Vagina (tissue), 2 donors: ENCODE measurements at regions not wholly inside any gene's neighbourhood (a gene's known extent, or its start where the extent isn't known, plus 50 kb on each side); places are given as distances from the start of the nearest gene placed in this dataset.
"Not testable (repeated sequence)": the region's sequence is repeated elsewhere in the genome, so short reads cannot be mapped to it uniquely, and the experiment has no call there.

Experiments
- DNase-seq, 2 donors: peaks; one replicate each; pipeline ENCODE4 v3.0.0-alpha.2; 2017; ENCODE audit errors: extremely low spot score in 2 of 2
- H3K27ac ChIP-seq: fragments of 200-600 bp; sonication (generic); one replicate; pipeline ENCODE4 v1.5.1; 2019
- H3K27me3 ChIP-seq: fragments of 200-600 bp; sonication (generic); one replicate; pipeline ENCODE4 v1.5.1; 2019
- H3K36me3 ChIP-seq, 2 donors: fragments of 200-600 bp; sonication (generic); one replicate each; pipeline ENCODE4 v1.5.1; 2017 to 2019
- H3K4me1 ChIP-seq: fragments of 200-600 bp; sonication (generic); one replicate; pipeline ENCODE4 v1.5.1; 2019
- H3K4me3 ChIP-seq, 2 donors: fragments of 200-600 bp; sonication (generic); 1 replicate in 1 of 2; 2 replicates in 1 of 2; pipeline ENCODE4 v1.5.1; 2016 to 2019
- H3K9me3 ChIP-seq: fragments of 200-600 bp; sonication (generic); one replicate; pipeline ENCODE4 v1.5.1; 2019
- POLR2A ChIP-seq, 2 donors: fragments of 450-650 bp; IDR thresholded peaks; one replicate each; pipeline ENCODE4 v1.6.1; 2017; ENCODE audit warnings: antibody characterized with exemption in 2 of 2, mild to moderate bottlenecking in 2 of 2, moderate library complexity in 2 of 2
- POLR2AphosphoS5 ChIP-seq, 2 donors: sonication (generic); formaldehyde crosslinking; IDR thresholded peaks; one replicate each; pipeline ENCODE4 v1.9.0; 2017; ENCODE audit warnings: antibody characterized with exemption in 2 of 2, mild to moderate bottlenecking in 2 of 2, low read depth in 1 of 2; ENCODE audit not compliant: insufficient read depth in 1 of 2
- intact Hi-C: fragments of 100-400 bp; cut with DNase I; formaldehyde crosslinking; loops from one replicate; pipeline ENCODE4 v1.15.1; 2023
- TF ChIP-seq, protein P1 (sequence below), 3 experiments: fragments of 450-650 bp in 2 of 3; fragments of 200-600 bp in 1 of 3; sonication (generic) in 1 of 3; IDR thresholded peaks; one replicate each; pipeline ENCODE4 v1.5.1; 2017 to 2019; ENCODE audit warnings: antibody characterized with exemption in 3 of 3, mild to moderate bottlenecking in 2 of 3, moderate library complexity in 2 of 3

DNA sequence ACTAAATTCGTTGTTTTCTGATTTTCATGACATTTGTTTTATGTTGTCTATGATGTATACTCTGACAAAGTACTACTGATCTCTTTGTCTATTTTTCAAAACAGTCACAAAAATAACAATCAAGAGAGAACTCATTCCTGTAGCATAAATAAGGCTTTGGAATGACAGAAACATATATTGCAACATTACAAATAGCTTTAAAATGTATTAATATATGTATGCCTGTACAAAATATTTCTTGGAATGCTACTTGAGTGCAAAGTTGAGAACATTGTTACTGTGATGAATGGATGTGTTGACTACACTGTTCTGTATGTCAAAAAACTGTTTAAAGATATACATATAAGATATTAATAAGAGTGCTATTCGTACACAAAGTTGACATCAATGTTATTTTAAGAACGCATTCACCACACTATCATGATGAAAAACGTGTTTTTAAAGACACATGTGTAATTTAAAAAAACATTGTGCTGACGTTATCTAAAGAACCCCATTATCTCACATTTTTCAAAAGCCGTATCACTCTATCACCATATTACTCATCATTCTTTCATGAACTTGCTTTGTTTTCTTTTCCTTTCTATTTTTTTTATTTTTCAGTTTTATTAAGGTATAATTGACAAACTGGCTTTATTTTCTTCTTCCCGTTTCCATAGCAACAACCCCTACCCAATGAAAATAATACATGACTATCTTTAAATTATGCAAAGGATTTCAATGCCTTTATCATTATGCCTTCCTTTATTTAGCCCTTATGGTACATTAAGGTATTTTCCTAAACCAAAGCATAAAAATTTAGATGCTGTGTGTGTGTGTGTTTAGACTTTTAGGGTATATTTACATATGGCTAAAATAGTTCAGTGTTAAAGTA is 918.8 kb downstream of the SLITRK1 start:
- TF ChIP-seq, protein P1, sequence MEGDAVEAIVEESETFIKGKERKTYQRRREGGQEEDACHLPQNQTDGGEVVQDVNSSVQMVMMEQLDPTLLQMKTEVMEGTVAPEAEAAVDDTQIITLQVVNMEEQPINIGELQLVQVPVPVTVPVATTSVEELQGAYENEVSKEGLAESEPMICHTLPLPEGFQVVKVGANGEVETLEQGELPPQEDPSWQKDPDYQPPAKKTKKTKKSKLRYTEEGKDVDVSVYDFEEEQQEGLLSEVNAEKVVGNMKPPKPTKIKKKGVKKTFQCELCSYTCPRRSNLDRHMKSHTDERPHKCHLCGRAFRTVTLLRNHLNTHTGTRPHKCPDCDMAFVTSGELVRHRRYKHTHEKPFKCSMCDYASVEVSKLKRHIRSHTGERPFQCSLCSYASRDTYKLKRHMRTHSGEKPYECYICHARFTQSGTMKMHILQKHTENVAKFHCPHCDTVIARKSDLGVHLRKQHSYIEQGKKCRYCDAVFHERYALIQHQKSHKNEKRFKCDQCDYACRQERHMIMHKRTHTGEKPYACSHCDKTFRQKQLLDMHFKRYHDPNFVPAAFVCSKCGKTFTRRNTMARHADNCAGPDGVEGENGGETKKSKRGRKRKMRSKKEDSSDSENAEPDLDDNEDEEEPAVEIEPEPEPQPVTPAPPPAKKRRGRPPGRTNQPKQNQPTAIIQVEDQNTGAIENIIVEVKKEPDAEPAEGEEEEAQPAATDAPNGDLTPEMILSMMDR (IDR thresholded peaks at IDR 0.05): no peak
- Histone ChIP-seq H3K4me3 (no peak overlapping the region), H3K27me3 (no peaks in the 10 kb centered on the region), H3K4me1 (no peaks in the 10 kb centered on the region), H3K27ac (no peak overlapping the region), H3K9me3 (no peaks in the 10 kb centered on the region), H3K36me3 (no peaks in the 10 kb centered on the region)
- intact Hi-C loops: no loop called here
- DNase-seq: no peak

DNA sequence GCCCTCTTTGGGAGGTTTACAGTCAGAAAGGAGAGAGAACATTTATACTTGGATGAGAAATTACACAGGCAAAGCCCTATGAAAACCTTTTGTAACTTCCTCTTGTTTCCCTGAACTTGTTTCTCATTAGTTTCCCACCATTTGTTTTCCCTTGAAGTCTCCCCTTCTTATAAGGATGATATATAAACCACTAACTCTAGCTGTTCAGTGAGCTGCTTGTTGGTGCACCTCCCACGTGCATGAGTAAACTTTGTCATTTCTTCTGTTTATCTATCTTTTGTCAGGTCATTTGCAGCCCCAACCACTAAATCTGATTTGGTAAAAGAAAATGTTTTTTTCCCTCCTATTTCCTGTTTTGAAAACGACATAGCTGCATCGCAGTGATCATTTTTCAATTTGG is 919.9 kb downstream of the SLITRK1 start:
- H3K27ac ChIP-seq: no peak overlapping the region
- no peak for TF ChIP-seq POLR2A (IDR thresholded peaks at IDR 0.05)
- TF ChIP-seq, protein P1 (IDR thresholded peaks at IDR 0.05): no peak
- no peak for TF ChIP-seq POLR2AphosphoS5 (IDR thresholded peaks at IDR 0.05; ENCODE audit: insufficient read depth in 1 of 2, low read depth in 1 of 2)
- H3K36me3 ChIP-seq: no peaks in the 10 kb centered on the region
- H3K9me3 ChIP-seq: no peaks in the 10 kb centered on the region
- no peaks in the 10 kb centered on the region for H3K4me1 ChIP-seq
- no peak overlapping the region for H3K4me3 ChIP-seq
- H3K27me3 ChIP-seq: no peaks in the 10 kb centered on the region
- DNase-seq: no peak
- intact Hi-C loops: no loop called here

DNA sequence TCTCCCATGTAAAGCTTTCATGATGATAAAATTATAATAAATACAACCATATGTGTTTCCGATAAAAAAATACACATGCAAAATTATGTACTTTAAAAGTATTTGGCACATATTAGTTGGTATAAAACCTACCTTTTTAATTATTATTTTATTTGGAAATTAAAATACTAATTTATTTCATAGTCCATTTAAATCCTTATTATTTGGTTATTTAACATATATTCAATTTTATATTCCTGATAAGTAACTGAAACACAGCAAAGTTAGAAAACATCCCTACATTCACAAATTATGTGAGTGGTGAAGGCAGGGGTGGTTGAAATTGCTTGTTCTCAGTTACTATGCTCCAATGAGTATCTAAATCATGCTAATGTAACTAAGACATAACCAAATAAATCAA is 920.5 kb downstream of the SLITRK1 start:
- no peaks in the 10 kb centered on the region for H3K36me3 ChIP-seq
- H3K4me3 ChIP-seq: no peak overlapping the region
- no peak overlapping the region for H3K27ac ChIP-seq
- no peaks in the 10 kb centered on the region for H3K9me3 ChIP-seq
- intact Hi-C loops: no loop called here
- no peaks in the 10 kb centered on the region for H3K4me1 ChIP-seq
- DNase-seq: no peak
- no peaks in the 10 kb centered on the region for H3K27me3 ChIP-seq
- TF ChIP-seq, protein P1 (IDR thresholded peaks at IDR 0.05): no peak
- TF ChIP-seq POLR2AphosphoS5 (IDR thresholded peaks at IDR 0.05; ENCODE audit: insufficient read depth in 1 of 2, low read depth in 1 of 2) (no peak), POLR2A (IDR thresholded peaks at IDR 0.05) (no peak)

DNA sequence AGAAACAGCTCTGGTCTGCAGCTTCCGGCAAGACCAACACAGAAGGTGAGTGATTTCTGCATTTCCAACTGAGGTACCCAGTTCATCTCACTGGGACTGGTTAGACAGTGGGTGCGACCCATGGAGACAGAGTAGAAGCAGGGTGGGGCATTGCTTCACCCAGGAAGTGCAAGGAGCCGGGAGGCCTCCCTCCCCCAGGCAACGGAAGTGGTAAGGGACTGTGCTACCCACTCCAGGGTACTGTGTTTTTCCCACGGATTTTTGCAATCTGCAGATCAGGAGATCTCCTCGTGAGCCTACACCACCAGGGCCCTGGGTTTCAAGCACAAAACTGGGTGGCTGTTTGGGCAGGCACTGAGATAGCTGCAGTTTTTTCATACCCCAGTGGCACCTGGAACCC is 929.9 kb downstream of the SLITRK1 start:
- DNase-seq, H3K27ac ChIP-seq, H3K36me3 ChIP-seq, H3K27me3 ChIP-seq, H3K4me3 ChIP-seq, intact Hi-C loops, H3K9me3 ChIP-seq, H3K4me1 ChIP-seq: not testable (repeated sequence)

DNA sequence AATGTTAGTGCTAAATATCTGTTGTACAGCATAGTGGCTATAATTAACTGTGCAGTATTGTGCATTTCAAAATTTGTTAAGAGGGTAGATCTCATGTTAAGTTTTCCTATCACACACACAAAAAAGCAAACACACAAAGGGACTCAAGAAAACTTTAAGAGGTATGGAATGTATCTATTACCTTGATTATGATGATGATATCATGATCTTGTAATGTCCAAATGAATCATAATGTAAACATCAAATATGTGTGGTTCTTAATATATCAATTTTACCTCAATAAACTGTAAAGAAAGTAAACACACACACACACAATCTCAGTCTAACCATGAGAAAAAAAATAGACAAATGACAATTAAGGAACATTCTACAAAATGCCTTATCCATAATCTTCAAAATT is 934.6 kb downstream of the SLITRK1 start:
- H3K9me3 ChIP-seq: no peaks in the 10 kb centered on the region
- H3K4me3 ChIP-seq: no peak overlapping the region
- intact Hi-C loops: no loop called here
- H3K27ac ChIP-seq: no peak overlapping the region
- H3K27me3 ChIP-seq: no peaks in the 10 kb centered on the region
- H3K4me1 ChIP-seq: no peaks in the 10 kb centered on the region
- TF ChIP-seq, protein P1 (IDR thresholded peaks at IDR 0.05): no peak
- TF ChIP-seq POLR2A (IDR thresholded peaks at IDR 0.05): no peak
- TF ChIP-seq POLR2AphosphoS5 (IDR thresholded peaks at IDR 0.05; ENCODE audit: insufficient read depth in 1 of 2, low read depth in 1 of 2): no peak
- H3K36me3 ChIP-seq: no peaks in the 10 kb centered on the region
- DNase-seq: no peak
